Esophagus (tissue), 2 donors: ENCODE measurements at regions not wholly inside any gene's neighbourhood (a gene's known extent, or its start where the extent isn't known, plus 50 kb on each side); places are given as distances from the start of the nearest gene placed in this dataset.
"Not testable (repeated sequence)": the region's sequence is repeated elsewhere in the genome, so short reads cannot be mapped to it uniquely, and the experiment has no call there.

Source experiments
- H3K27ac ChIP-seq, 2 donors: one replicate each; pipeline ENCODE4 v1.5.1; 2013; ENCODE audit warnings: low read depth in 2 of 2, mild to moderate bottlenecking in 2 of 2, inconsistent platforms in 1 of 2, low read length in 1 of 2, moderate library complexity in 1 of 2
- H3K27me3 ChIP-seq, 2 donors: one replicate each; pipeline ENCODE4 v1.6.1; 2013; ENCODE audit warnings: low read length in 2 of 2, control low read depth in 1 of 2, mild to moderate bottlenecking in 1 of 2; ENCODE audit not compliant: insufficient read depth in 2 of 2, control insufficient read depth in 1 of 2
- H3K36me3 ChIP-seq, 2 donors: one replicate each; pipeline ENCODE4 v1.6.1; 2013; ENCODE audit warnings: low read length in 1 of 2; ENCODE audit not compliant: control insufficient read depth in 2 of 2, insufficient read depth in 2 of 2
- H3K4me1 ChIP-seq, 2 donors: one replicate each; pipeline ENCODE4 v1.6.1; 2013; ENCODE audit warnings: low read length in 1 of 2; ENCODE audit not compliant: control insufficient read depth in 2 of 2, insufficient read depth in 2 of 2
- H3K4me3 ChIP-seq, 2 donors: one replicate each; pipeline ENCODE4 v1.5.1; 2013; ENCODE audit warnings: low read length in 2 of 2, mild to moderate bottlenecking in 2 of 2, low read depth in 1 of 2, moderate library complexity in 1 of 2
- H3K9me3 ChIP-seq, 2 donors: one replicate each; pipeline ENCODE4 v1.6.1; 2013; ENCODE audit warnings: mild to moderate bottlenecking in 2 of 2, low read depth in 1 of 2, low read length in 1 of 2, moderate library complexity in 1 of 2; ENCODE audit not compliant: control insufficient read depth in 2 of 2, insufficient read depth in 1 of 2
- WGBS, 2 donors: extraction: QIAGEN DNeasy Blood & Tissue Kit; methylation state at CpG; one replicate each; pipeline ENCODE4 v1.1.7; 2013; 5-methylcytosine and 5-hydroxymethylcytosine counted together
- donor health status: healthy with polysubstance abuse.
- donor health status: Bipolar disorder and iron deficiency.

DNA sequence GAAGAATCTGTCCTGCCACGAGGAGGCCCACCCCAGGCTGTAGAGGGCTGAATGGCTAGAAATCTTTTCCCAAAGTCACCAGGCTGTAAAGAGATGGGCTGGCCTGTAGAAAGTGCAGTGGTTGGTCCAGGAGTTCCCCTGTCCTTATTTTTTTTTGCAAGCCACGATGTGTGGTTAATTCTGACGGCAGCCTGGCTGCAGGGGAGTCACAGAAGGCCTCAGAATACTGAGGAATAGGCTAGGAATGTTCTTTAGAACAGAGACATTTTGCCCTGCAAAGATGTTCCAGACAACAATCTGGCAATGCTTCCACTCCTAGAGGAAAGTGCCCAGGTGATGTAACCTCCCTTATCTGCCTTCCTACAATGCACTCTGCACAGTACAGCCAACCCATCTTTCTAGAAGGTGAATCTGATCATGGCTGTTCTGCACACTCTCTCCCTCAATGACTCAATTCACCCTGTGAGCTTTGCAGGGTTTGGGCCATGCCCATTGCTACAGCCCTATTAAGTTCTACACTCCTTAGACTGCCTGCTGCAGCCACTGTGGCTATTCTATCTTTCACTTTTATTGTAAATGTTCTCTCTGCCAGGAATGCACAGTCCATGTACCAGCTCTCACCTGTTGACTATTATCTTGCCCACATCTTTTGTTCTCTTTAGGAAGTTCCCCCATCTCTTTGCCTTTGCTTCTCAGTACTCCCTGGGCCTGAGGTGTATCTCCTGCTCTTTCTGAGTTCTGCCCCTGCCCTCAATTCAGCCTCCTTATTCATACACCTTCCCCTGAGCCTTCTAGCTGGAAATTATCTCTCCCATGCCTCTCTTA is 377.8 kb upstream of the CLINT1 start:
- WGBS, 2 donors = 59 to 71% methylated on average over 3 of the region's 3 CpGs
- Histone ChIP-seq H3K27me3 (no peaks in the 10 kb centered on the region), H3K9me3 (no peaks in the 10 kb centered on the region), H3K4me3 (no peak overlapping the region), H3K36me3 (no peaks in the 10 kb centered on the region), H3K4me1 (no peaks in the 10 kb centered on the region), H3K27ac (no peak overlapping the region)

DNA sequence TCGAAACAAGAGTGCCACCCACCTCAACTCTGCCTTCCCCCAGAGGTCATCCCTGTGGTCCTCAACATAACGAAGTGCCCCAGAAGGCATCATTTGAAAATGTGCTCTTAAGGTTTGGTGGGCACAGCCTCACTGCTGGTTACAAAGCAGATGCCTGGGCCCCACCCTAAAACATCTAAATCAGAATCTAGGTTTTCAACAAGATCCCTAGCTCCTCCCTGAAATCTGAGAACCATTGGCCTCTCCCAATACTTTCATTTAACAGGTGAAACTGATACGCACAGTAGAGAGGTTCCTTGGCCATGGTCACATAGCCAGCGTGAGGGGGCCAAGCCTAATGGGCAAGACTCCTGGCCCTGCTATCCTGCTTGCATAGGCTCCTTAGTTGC is 376.2 kb upstream of the CLINT1 start:
- Histone ChIP-seq H3K36me3 (no peaks in the 10 kb centered on the region), H3K27me3 (no peaks in the 10 kb centered on the region), H3K9me3 (no peaks in the 10 kb centered on the region), H3K4me1 (no peaks in the 10 kb centered on the region), H3K4me3 (no peak overlapping the region), H3K27ac (no peak overlapping the region)
- WGBS, 2 donors = 82 to 85% methylated on average over 4 of the region's 4 CpGs

- H3K9me3 ChIP-seq = no peaks in the 10 kb centered on the region
- no peaks in the 10 kb centered on the region for H3K27me3 ChIP-seq
- 61 to 64% methylated on average over 11 of the region's 11 CpGs for WGBS, 2 donors
- H3K4me3 ChIP-seq = no peak overlapping the region
- no peaks in the 10 kb centered on the region for H3K36me3 ChIP-seq
- H3K27ac ChIP-seq = no peak overlapping the region
- no peaks in the 10 kb centered on the region for H3K4me1 ChIP-seq
Measured at GRCh38 chr5:158234323-158235158, 375.6 kb upstream of the CLINT1 start.

DNA sequence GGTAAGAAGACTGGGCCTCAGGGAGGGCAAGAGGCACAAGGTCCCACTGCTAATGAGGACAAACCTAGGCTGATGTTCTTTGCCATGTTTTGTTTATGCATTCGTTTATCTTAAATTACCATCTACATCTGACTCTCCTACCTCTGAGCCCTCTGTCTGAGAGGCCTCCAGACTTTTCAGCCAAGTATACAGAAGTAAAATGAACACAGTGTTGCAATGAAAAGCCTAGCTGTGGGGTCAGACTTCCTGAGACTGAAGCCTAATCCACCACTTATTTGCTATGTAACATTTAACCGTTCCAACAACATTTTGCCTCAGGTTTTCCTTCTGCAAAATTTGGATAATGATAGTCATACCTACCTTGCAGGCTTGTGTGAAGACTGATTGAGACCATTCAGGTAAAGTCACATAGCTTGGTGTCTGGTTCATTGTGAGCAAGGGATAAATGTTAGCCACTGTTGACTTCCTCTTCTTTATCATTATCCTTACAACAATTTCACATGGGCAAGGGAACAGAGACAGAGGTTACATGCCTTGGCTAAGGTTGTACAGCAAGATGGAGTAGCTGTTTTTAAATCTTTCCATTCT is 374.9 kb upstream of the CLINT1 start:
- Histone ChIP-seq H3K4me1 (no peaks in the 10 kb centered on the region), H3K27me3 (no peaks in the 10 kb centered on the region), H3K9me3 (no peaks in the 10 kb centered on the region), H3K27ac (no peak overlapping the region), H3K36me3 (no peaks in the 10 kb centered on the region), H3K4me3 (no peak overlapping the region)
- 83 to 87% methylated on average over 2 of the region's 2 CpGs for WGBS, 2 donors

- not testable (repeated sequence) for H3K27ac ChIP-seq, H3K4me3 ChIP-seq
- 88 to 93% methylated on average over 5 of the region's 5 CpGs for WGBS, 2 donors
Measured at GRCh38 chr5:158227314-158227713, 368.4 kb upstream of the CLINT1 start.

GRCh38 chr5:158226496-158226895 is 367.6 kb upstream of the CLINT1 start:
- 82 to 87% methylated on average over 5 of the region's 5 CpGs for WGBS, 2 donors
- Histone ChIP-seq H3K4me3 (no peak overlapping the region), H3K36me3 (no peaks in the 10 kb centered on the region), H3K4me1 (peaks cover 0 to 3% of the 10 kb centered on the region in 2 donors), H3K27me3 (no peaks in the 10 kb centered on the region), H3K9me3 (no peaks in the 10 kb centered on the region), H3K27ac (no peak overlapping the region)

More at GRCh38 chr5:158227314-158227713, 368.4 kb upstream of the CLINT1 start:
- H3K4me1 ChIP-seq, H3K27me3 ChIP-seq, H3K36me3 ChIP-seq, H3K9me3 ChIP-seq: not testable (repeated sequence)

GRCh38 chr5:158224253-158224652 is 365.3 kb upstream of the CLINT1 start:
- Histone ChIP-seq H3K27ac (no peak overlapping the region), H3K4me3 (no peak overlapping the region), H3K4me1 (peaks cover 0 to 3% of the 10 kb centered on the region in 2 donors), H3K27me3 (no peaks in the 10 kb centered on the region), H3K9me3 (no peaks in the 10 kb centered on the region), H3K36me3 (no peaks in the 10 kb centered on the region)
- 81 to 82% methylated on average over 2 of the region's 2 CpGs for WGBS, 2 donors

GRCh38 chr5:158223054-158223600 is 364.2 kb upstream of the CLINT1 start:
- 77 to 80% methylated on average over 7 of the region's 7 CpGs for WGBS, 2 donors
- Histone ChIP-seq H3K4me1 (peaks cover 0 to 3% of the 10 kb centered on the region in 2 donors), H3K4me3 (no peak overlapping the region), H3K9me3 (no peaks in the 10 kb centered on the region), H3K27me3 (no peaks in the 10 kb centered on the region), H3K36me3 (no peaks in the 10 kb centered on the region), H3K27ac (no peak overlapping the region)

DNA sequence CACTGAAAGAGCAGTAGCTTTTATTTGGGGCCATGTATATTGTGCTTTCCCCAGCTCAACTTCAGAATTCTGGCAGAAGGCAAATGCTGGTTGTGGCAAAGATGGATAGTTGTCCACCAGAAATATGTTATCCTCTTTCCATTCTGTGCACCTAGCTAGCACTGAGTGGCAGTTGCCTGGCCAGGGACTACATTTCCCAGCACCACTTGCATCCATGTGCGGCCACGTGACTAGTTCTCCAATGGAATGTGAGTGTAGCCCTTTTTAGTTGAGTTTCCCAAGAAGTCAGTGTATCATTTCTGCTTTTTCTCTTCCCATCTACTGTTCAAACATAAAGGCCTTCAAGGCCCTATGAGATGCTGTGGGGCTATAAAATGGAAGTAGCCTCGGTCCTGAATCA is 354.0 kb upstream of the CLINT1 start:
- WGBS, 2 donors = 63 to 71% methylated on average over 3 of the region's 3 CpGs
- Histone ChIP-seq H3K4me3 (no peak overlapping the region), H3K27ac (no peak overlapping the region), H3K4me1 (no peaks in the 10 kb centered on the region), H3K36me3 (no peaks in the 10 kb centered on the region), H3K9me3 (no peaks in the 10 kb centered on the region), H3K27me3 (no peaks in the 10 kb centered on the region)
